OCI-LY7 (cell line): ENCODE measurements at regions not wholly inside any gene's neighbourhood (a gene's known extent, or its start where the extent isn't known, plus 50 kb on each side); places are given as distances from the start of the nearest gene placed in this dataset.

Experiments
- EZH2phosphoT487 ChIP-seq: fragments of 200-600 bp; sonication (generic); IDR thresholded peaks from 2 replicates; pipeline ENCODE4 v1.6.1; 2018; ENCODE audit warnings: low read depth, borderline replicate concordance, mild to moderate bottlenecking, mixed run types, antibody characterized with exemption, low read length, moderate library complexity, mixed read lengths
- TF ChIP-seq, protein P1 (sequence below): fragments of 200-600 bp; sonication (generic); conservative IDR thresholded peaks from 2 replicates; pipeline ENCODE4 v1.5.1; 2014; ENCODE audit warnings: mild to moderate bottlenecking, antibody characterized with exemption, low read length, moderate library complexity, mixed read lengths

DNA sequence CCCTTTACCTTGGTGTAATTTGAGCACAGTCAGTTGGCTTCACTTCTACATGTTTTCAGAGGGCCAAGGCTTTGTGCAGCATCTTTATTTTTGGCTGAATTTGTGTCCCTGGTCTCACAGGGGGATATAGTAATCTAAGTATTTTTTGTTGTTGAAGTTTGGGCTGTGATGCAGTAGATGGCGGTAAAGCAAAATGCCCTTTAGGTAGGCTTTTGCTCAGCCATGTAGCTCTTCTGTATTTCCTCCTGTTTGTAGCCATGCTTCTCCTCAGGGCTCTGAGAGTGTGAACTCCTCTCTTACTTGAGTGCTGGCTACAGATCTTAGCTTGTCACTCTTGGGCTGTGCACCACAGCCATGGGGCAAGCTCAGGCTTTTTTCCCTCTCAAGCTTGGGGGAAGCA lies 328.6 kb downstream of the SLITRK5 start:
- no peak for TF ChIP-seq EZH2phosphoT487
- TF ChIP-seq, protein P1, sequence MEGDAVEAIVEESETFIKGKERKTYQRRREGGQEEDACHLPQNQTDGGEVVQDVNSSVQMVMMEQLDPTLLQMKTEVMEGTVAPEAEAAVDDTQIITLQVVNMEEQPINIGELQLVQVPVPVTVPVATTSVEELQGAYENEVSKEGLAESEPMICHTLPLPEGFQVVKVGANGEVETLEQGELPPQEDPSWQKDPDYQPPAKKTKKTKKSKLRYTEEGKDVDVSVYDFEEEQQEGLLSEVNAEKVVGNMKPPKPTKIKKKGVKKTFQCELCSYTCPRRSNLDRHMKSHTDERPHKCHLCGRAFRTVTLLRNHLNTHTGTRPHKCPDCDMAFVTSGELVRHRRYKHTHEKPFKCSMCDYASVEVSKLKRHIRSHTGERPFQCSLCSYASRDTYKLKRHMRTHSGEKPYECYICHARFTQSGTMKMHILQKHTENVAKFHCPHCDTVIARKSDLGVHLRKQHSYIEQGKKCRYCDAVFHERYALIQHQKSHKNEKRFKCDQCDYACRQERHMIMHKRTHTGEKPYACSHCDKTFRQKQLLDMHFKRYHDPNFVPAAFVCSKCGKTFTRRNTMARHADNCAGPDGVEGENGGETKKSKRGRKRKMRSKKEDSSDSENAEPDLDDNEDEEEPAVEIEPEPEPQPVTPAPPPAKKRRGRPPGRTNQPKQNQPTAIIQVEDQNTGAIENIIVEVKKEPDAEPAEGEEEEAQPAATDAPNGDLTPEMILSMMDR: peak; percentile 30; the same call in 1 of the 2 replicates
